Colonic mucosa (tissue), 4 donors: ENCODE measurements at regions not wholly inside any gene's neighbourhood (a gene's known extent, or its start where the extent isn't known, plus 50 kb on each side); places are given as distances from the start of the nearest gene placed in this dataset.

Experiments used
- DNase-seq: peaks from one replicate; pipeline ENCODE4 v3.0.0-alpha.2; 2020
- H3K27ac ChIP-seq: fragments of 200-600 bp; one replicate; pipeline ENCODE4 v1.8.0; 2021
- H3K27me3 ChIP-seq: fragments of 200-600 bp; one replicate; pipeline ENCODE4 v1.8.0; 2021
- H3K36me3 ChIP-seq: fragments of 200-600 bp; one replicate; pipeline ENCODE4 v1.8.0; 2021
- H3K4me1 ChIP-seq: fragments of 200-600 bp; one replicate; pipeline ENCODE4 v1.8.0; 2021; ENCODE audit warnings: mild to moderate bottlenecking
- H3K4me3 ChIP-seq: fragments of 200-600 bp; one replicate; pipeline ENCODE4 v1.8.0; 2021
- H3K9ac ChIP-seq, 2 donors: one replicate each; pipeline ENCODE4 v1.7.0; 2013; ENCODE audit warnings: control low read depth in 2 of 2, low read depth in 2 of 2, low read length in 2 of 2
- H3K9me3 ChIP-seq: fragments of 200-600 bp; one replicate; pipeline ENCODE4 v1.8.0; 2021
- CTCF ChIP-seq: fragments of 200-600 bp; IDR thresholded peaks from one replicate; pipeline ENCODE4 v1.8.0; 2022; ENCODE audit warnings: antibody characterized with exemption, mild to moderate bottlenecking
- intact Hi-C: fragments of 100-400 bp; cut with DNase I; formaldehyde crosslinking; loops from one replicate; pipeline ENCODE4 v1.14.1; 2022
- donor health status: healthy.
- donor health status: DM: no; HTN: no; CAD: no.
- donor health status: DM: no; HTN: no; CAD: no.

DNA sequence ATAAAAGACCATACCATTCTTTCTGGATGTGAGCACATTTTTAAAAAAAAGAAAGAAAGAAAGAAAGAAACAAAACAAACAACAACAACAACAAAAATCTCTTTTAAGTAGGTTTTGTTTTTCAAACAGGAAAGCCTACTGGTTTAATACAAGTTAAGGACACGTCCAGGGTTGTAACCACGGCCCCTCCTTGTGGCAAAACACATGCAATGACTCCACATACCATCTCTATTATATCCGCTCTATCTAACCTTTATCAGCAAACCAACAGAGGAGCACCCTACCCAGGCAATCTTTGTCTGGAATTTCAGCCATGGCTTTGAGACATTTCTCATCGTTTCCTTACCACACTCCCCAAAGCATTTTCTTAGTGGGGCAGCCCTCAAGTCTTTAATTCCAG, 360.5 kb upstream of the TMPO start:
- Histone ChIP-seq H3K36me3 (no peaks in the 10 kb centered on the region), H3K4me1 (no peaks in the 10 kb centered on the region), H3K9ac (no peak overlapping the region), H3K27ac (no peak overlapping the region), H3K9me3 (no peaks in the 10 kb centered on the region), H3K27me3 (no peaks in the 10 kb centered on the region), H3K4me3 (no peak overlapping the region)
- intact Hi-C loops: no loop called here
- no peak for TF ChIP-seq CTCF
- DNase-seq: no peak

DNA sequence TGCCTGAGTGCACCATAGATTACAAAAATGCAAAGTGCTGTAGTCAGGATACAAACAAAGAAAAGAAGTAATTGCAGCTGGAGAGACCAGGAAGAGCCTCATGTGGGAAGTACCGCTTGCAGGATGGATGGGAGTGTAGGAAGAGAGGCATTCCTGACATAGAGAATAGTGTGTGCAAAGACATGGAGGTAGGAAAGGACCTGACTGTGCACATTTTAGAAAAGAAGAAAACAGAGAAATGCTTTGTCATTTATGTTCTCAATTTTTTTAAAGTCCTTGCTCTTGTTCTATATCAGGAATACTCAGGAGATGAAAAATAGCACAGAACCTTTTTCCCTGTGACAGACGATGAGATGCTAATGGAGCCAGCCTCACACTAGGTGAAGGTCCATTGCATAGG, 358.7 kb upstream of the TMPO start:
- TF ChIP-seq CTCF: no peak
- H3K27ac ChIP-seq: no peak overlapping the region
- H3K4me3 ChIP-seq: no peak overlapping the region
- no peak overlapping the region for H3K9ac ChIP-seq
- intact Hi-C loops: no loop called here
- no peaks in the 10 kb centered on the region for H3K9me3 ChIP-seq
- no peaks in the 10 kb centered on the region for H3K36me3 ChIP-seq
- no peak for DNase-seq
- no peaks in the 10 kb centered on the region for H3K4me1 ChIP-seq
- no peaks in the 10 kb centered on the region for H3K27me3 ChIP-seq

- no peaks in the 10 kb centered on the region for H3K27me3 ChIP-seq
- no peaks in the 10 kb centered on the region for H3K9me3 ChIP-seq
- TF ChIP-seq CTCF: no peak
- H3K27ac ChIP-seq: no peak overlapping the region
- H3K4me1 ChIP-seq: no peaks in the 10 kb centered on the region
- DNase-seq: no peak
- intact Hi-C loops: no loop called here
- no peaks in the 10 kb centered on the region for H3K36me3 ChIP-seq
- H3K9ac ChIP-seq: no peak overlapping the region
- H3K4me3 ChIP-seq: no peak overlapping the region
These were observed 352.3 kb upstream of the TMPO start for GRCh38 chr12:98162906-98163678.

- no peak overlapping the region for H3K4me3 ChIP-seq
- no peak for DNase-seq
- no peak overlapping the region for H3K9ac ChIP-seq
- H3K36me3 ChIP-seq: no peaks in the 10 kb centered on the region
- H3K4me1 ChIP-seq: no peaks in the 10 kb centered on the region
- TF ChIP-seq CTCF: no peak
- H3K27ac ChIP-seq: no peak overlapping the region
- intact Hi-C loops: no loop called here
- H3K27me3 ChIP-seq: no peaks in the 10 kb centered on the region
- no peaks in the 10 kb centered on the region for H3K9me3 ChIP-seq
These were observed 343.1 kb upstream of the TMPO start for GRCh38 chr12:98172304-98172703.

- H3K4me1 ChIP-seq: no peaks in the 10 kb centered on the region
- no peak overlapping the region for H3K27ac ChIP-seq
- no peak for TF ChIP-seq CTCF
- intact Hi-C loops: no loop called here
- H3K9ac ChIP-seq: no peak overlapping the region
- no peaks in the 10 kb centered on the region for H3K27me3 ChIP-seq
- no peak for DNase-seq
- no peaks in the 10 kb centered on the region for H3K36me3 ChIP-seq
- H3K9me3 ChIP-seq: no peaks in the 10 kb centered on the region
- H3K4me3 ChIP-seq: no peak overlapping the region
These were observed 342.6 kb upstream of the TMPO start for GRCh38 chr12:98172801-98173200.
